ENCODE measurements at regions not wholly inside any gene's neighbourhood (a gene's known extent, or its start where the extent isn't known, plus 50 kb on each side); places are given as distances from the start of the nearest gene placed in this dataset.

DNA sequence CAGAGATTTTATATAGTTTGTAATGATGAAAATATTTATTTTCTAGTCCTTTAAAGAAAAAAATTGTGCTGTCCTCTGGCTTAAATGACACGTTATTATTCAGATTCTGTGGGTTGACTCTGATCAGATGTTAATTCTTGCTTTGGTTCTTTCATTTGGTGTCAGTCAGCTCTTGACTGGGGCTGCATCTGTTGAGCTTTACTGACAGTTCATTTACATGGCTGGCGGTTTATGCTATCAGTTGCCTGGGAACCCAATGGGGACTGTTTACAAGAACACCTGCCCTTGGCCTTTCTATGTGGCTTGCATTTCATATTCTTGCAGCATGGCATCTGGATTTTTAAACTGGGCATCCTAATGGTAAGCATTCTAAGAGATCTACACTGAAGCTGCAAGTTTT is 667.1 kb upstream of the FBXO33 start:
- Histone ChIP-seq H3K23ac (ENCODE audit: insufficient read length, low read depth, low read length) (no peak overlapping the region), H3T11ph (ENCODE audit: low read length) (no peak overlapping the region), H2BK120ac (ENCODE audit: low read depth, low read length, poor library complexity, severe bottlenecking) (no peak overlapping the region), H4K8ac (replicated peaks; ENCODE audit: insufficient read length, low read depth, low read length) (no peak overlapping the region), H3K56ac (ENCODE audit: insufficient read length, low read depth, low read length) (no peak overlapping the region), H3K23me2 (ENCODE audit: insufficient read length, low read depth, low read length, poor library complexity, severe bottlenecking) (no peaks in the 10 kb centered on the region), H3K27ac (ENCODE audit: insufficient read length, low read depth, low read length) (no peak overlapping the region), H4K5ac (ENCODE audit: insufficient read length, low read depth, low read length) (no peak overlapping the region), H2BK5ac (ENCODE audit: insufficient read length, low read length) (no peak overlapping the region), H4K20me1 (ENCODE audit: control insufficient read depth, insufficient read depth, insufficient read length) (no peaks in the 10 kb centered on the region), H3K9me3 (ENCODE audit: control insufficient read depth, low read depth, low read length) (no peaks in the 10 kb centered on the region), H3K4me1 (ENCODE audit: insufficient read depth, low read length) (no peaks in the 10 kb centered on the region), H2BK12ac (ENCODE audit: insufficient read length, low read depth, low read length) (no peak overlapping the region), H2BK15ac (ENCODE audit: low read depth, low read length) (no peak overlapping the region), H2BK20ac (ENCODE audit: low read depth, low read length, poor library complexity, severe bottlenecking) (no peak overlapping the region), H4K91ac (ENCODE audit: insufficient read length, low read depth, low read length) (no peak overlapping the region), H3K4me2 (ENCODE audit: insufficient read depth, insufficient read length, low read length) (no peak overlapping the region), H3K4ac (ENCODE audit: low read depth, low read length) (no peak overlapping the region), H3K27me3 (ENCODE audit: insufficient read depth, low read length) (no peaks in the 10 kb centered on the region), H3K9ac (ENCODE audit: extremely low read depth, insufficient read length, low read length) (no peak overlapping the region), H2AK5ac (ENCODE audit: insufficient read length, low read length) (no peak overlapping the region), H2AFZ (ENCODE audit: low read length) (no peak overlapping the region), H3K79me1 (ENCODE audit: insufficient read depth, low read depth, low read length, poor library complexity, severe bottlenecking) (no peaks in the 10 kb centered on the region), H3K14ac (ENCODE audit: insufficient read depth, low read length) (no peak overlapping the region), H3K79me2 (ENCODE audit: insufficient read depth, low read length) (no peaks in the 10 kb centered on the region), H3K18ac (ENCODE audit: insufficient read length, low read depth, low read length) (no peak overlapping the region)
- no peak overlapping the region for H3K27ac Mint-ChIP-seq
- no peaks in the 10 kb centered on the region for H3K36me3 Mint-ChIP-seq (ENCODE audit: insufficient read depth in 1 of 3, low read depth in 3 of 3)
- no peaks in the 10 kb centered on the region; a peak in 2 of 5 replicates for H3K9me3 Mint-ChIP-seq
- WGBS (ENCODE audit: extremely low coverage, insufficient read length, low lambda C conversion rate): no CpG with 5 or more reads among the region's 2 CpGs
- H3K27me3 Mint-ChIP-seq (ENCODE audit: low read depth): no peaks in the 10 kb centered on the region
- TF ChIP-seq CTCF (conservative IDR thresholded peaks at IDR 0.05): no peak
- H3K4me3 Mint-ChIP-seq: no peak overlapping the region
- peaks cover 9 to 10% of the 10 kb centered on the region in 2 experiments for H3K4me1 Mint-ChIP-seq
- no peak for DNase-seq
